ENCODE measurements at regions not wholly inside any gene's neighbourhood (a gene's known extent, or its start where the extent isn't known, plus 50 kb on each side); places are given as distances from the start of the nearest gene placed in this dataset.

- no peak for TF ChIP-seq CTCF (IDR thresholded peaks at IDR 0.05)
- TF ChIP-seq POLR2AphosphoS5 (IDR thresholded peaks at IDR 0.05) = peak; percentile 31
- no peak for TF ChIP-seq POLR2A (IDR thresholded peaks at IDR 0.05)
- no peak for TF ChIP-seq EP300 (IDR thresholded peaks at IDR 0.05)
Observed at GRCh38 chr2:106705877-106706276, 180.1 kb downstream of the ST6GAL2 start.

Measured in gastroesophageal sphincter (tissue), 3 donors.